HK-2 (cell line): ENCODE measurements at regions not wholly inside any gene's neighbourhood (a gene's known extent, or its start where the extent isn't known, plus 50 kb on each side); places are given as distances from the start of the nearest gene placed in this dataset.

Experiments used
- DNase-seq: peaks from one replicate; pipeline ENCODE4 v3.0.0-alpha.2; 2018; ENCODE audit not compliant: unreplicated experiment

GRCh38 chr7:33661430-33662160 lies 243.7 kb upstream of the BMPER start:
- no peak for DNase-seq

- no peak for DNase-seq
These were observed 238.8 kb upstream of the BMPER start for GRCh38 chr7:33666531-33666930.

GRCh38 chr7:33667196-33667595 lies 238.1 kb upstream of the BMPER start:
- DNase-seq = no peak

GRCh38 chr7:33669251-33669670 lies 236.1 kb upstream of the BMPER start:
- no peak for DNase-seq

GRCh38 chr7:33671531-33672262 lies 233.6 kb upstream of the BMPER start:
- DNase-seq = no peak

GRCh38 chr7:33673029-33673700 lies 232.2 kb upstream of the BMPER start:
- no peak for DNase-seq

GRCh38 chr7:33674804-33675411 lies 230.4 kb upstream of the BMPER start:
- no peak for DNase-seq

GRCh38 chr7:33677556-33677955 lies 227.8 kb upstream of the BMPER start:
- DNase-seq = no peak

GRCh38 chr7:33678569-33679335 lies 226.6 kb upstream of the BMPER start:
- no peak for DNase-seq

- DNase-seq = no peak
These were observed 224.7 kb upstream of the BMPER start for GRCh38 chr7:33680682-33681081.

- no peak for DNase-seq
These were observed 219.8 kb upstream of the BMPER start for GRCh38 chr7:33685503-33685902.

- no peak for DNase-seq
These were observed 219.2 kb upstream of the BMPER start for GRCh38 chr7:33685981-33686683.

- no peak for DNase-seq
These were observed 217.7 kb upstream of the BMPER start for GRCh38 chr7:33687625-33688024.

GRCh38 chr7:33691180-33691579 lies 214.2 kb upstream of the BMPER start:
- no peak for DNase-seq

- DNase-seq = no peak
These were observed 212.4 kb upstream of the BMPER start for GRCh38 chr7:33692956-33693355.

- DNase-seq = no peak
These were observed 211.3 kb upstream of the BMPER start for GRCh38 chr7:33694006-33694405.

- no peak for DNase-seq
These were observed 207.7 kb upstream of the BMPER start for GRCh38 chr7:33697616-33698015.

GRCh38 chr7:33698041-33698440 lies 207.3 kb upstream of the BMPER start:
- DNase-seq = no peak

GRCh38 chr7:33698692-33699128 lies 206.6 kb upstream of the BMPER start:
- no peak for DNase-seq

- no peak for DNase-seq
These were observed 205.1 kb upstream of the BMPER start for GRCh38 chr7:33700001-33700899.
